GM18870 (cell line): ENCODE measurements at regions not wholly inside any gene's neighbourhood (a gene's known extent, or its start where the extent isn't known, plus 50 kb on each side); places are given as distances from the start of the nearest gene placed in this dataset.
A peak's percentile ranks its signal among the peaks of the same experiment; 100 is the strongest.
"Not testable (repeated sequence)": the region's sequence is repeated elsewhere in the genome, so short reads cannot be mapped to it uniquely, and the experiment has no call there.

Experiments
- ATAC-seq: cut with Tn5 transposase; IDR thresholded peaks from one replicate; pipeline ENCODE4 v1.9.1; 2021; ENCODE audit warnings: moderate library complexity; ENCODE audit not compliant: unreplicated experiment

DNA sequence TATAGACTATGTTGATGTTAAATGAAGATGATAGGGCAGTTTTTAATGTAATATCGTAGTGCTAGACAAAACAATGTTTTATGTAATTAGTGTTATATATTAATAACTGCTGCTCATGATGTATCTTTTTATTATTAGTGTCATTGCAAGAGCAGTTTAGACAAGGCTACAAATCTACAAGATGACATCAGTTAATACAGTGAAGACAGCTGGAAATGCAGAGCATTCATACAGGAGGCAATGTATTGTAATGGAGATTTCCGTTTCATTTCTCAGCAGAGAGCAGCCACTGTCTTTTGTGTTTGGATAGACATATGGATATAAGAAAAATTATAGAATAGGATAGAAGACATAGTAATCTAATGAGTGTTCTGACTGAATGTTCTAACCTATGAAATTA lies 178.0 kb downstream of the FOXG1 start:
- no peak for ATAC-seq

DNA sequence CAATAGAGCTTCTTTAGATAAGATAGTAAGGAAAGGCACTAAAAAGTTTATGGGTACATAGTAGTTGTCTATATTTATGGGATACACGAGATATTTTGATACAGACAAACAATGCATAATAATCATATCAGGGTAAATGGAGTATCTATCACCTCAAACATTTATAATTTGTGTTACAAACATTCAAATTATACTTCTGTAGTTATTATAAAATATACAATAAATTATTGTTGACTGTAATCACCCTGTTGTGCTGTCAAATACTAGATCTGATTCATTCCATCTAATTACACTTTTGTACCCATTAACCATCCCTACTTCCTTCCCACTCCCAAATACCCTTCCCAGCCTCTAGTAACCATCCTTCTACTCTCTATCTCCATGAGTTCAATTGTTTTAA lies 179.7 kb downstream of the FOXG1 start:
- ATAC-seq, result no peak

DNA sequence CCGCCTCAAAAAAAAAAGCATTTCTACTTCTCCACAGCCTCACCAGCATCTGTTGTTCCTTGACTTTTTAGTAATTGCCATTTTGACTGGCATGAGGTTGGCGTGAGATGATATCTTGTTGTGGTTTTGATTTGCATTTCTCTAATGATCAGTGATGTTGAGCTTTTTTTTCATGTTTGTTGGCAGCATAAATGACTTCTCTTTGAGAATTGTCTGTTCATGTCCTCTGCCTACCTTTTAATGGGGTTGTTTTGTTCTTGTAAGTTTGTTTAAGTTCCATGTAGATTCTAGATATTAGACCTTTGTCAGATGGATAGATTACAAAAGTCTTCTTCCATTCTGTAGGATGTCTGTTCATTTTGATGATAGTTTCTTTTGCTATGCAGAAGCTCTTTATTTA lies 182.9 kb downstream of the FOXG1 start:
- no peak for ATAC-seq

DNA sequence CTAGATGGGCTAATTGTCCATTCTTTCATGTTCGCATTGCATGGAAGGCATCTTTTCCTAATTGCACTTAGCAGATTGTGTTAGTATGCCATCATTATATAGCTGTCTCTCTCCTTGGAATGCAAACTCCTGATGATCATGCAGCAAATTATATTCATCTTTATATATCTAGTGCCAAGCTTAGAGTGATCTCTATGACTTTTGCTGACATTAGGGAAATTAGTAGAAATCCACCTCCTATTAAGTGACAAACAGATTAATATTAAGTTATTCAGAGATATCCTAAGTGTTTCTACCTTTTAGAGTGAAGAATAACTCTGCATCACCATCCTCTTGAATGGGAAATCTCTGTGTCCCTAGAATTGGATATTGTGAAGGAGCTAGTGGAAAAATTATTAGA lies 185.6 kb downstream of the FOXG1 start:
- ATAC-seq, result no peak

DNA sequence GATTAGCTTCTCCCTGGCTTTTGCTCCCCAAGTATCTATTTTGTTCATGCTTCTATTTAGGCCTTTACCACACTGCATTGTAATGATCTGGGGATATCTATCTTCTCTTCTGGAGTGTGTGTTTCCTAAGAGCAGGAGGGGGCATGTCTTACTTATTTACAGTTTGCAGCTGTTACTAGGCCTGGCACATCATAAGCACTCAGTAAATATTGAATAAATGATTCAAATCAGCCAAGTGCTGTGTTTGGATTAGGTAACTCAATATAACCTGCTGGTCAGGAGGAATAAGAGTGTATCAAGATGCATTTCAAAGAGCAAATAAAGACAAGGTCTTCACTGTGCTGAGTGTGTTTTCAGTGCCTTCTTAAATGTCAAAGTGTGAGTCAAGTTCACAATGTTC lies 186.1 kb downstream of the FOXG1 start:
- no peak for ATAC-seq

DNA sequence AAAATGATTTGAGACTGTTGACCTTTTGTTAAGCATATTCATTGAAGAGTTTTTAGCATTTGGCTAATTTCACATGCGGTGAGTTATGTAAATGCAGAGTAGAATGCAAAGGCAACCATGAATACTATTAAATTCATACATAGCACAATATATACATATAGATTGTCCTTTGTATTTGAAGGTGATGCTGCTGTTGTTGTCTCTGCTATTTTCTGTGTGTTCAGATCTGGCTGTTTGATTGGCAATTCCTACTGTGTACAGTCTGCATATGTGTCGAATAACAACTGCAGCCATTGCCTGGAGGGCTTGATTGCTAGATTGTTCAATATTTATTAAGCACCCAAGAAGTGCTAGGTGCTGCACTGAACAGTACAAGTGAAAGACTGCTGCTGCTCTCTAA lies 187.4 kb downstream of the FOXG1 start:
- ATAC-seq, result no peak

DNA sequence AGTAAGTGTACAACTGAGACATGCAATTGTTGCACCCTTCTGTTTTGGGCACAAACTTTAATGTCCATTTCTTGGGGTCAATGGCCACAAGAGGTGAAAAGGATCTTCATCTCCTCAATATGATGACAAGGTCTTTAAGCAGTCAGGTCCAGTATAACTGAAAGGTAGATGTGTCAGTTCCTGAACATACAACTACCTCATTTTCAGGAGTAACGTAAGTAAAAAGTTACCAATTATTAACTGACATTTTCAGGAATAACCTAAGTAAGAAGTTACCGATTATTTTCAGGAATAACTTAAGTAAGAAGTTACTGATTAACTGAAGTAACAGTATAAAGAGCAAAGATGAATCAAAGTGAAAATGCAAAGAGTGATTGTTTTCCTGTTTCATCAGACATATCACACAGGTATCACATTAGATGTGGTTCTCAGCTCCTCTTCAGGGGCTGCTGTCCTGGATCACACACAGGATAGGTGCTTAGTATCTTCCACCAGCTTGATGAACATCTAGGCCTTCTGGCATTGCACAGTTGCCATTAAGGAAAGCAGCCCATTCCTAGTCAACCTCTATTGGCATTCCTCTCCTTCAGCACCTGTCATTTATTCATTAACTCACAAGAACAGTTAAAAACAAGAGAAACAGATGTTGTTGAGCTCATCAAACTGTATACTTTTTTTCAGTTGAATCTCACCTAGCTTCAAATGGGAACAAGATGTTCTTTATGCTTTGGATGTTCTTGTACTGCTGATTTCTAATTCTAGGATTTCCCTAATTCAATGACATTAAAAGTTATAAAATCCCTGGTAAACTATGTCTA lies 200.0 kb downstream of the FOXG1 start:
- peak; percentile 90 for ATAC-seq

DNA sequence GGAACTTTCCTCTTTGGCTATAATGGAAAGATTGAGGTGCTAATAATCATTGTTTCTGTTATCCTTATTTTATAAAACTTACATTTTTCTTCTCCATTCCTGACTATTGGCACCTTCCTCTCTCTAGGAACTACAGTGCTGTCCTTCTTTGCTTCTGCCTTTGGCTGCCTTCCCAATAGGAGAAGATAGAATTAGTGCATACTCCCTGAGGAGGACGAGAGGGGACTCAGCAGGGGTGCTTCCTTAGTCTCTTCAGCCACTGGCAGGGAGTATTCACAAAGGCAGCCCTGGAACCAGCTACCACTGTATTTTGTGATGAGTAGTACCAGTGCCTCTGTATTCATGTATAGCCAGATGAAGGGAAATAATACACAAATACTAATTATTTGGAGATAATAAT lies 208.5 kb downstream of the FOXG1 start:
- no peak for ATAC-seq

DNA sequence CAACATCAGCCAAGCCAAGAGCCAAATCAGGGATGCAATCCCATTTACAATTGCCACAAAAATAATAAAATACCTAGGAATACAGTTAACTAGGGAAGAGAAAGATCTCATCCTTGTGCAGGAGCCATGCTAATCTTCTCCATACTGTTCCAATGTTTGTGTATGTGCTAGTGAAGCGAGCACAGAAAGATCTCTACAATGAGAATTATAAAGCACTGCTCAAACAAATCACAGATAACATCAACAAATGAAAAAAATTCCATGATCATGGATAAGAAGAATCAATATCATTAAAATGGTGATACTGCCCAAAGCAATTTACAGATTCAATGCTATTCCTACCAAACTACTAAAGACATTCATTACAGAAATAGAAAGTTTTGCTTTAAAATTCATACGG lies 215.6 kb downstream of the FOXG1 start:
- no peak for ATAC-seq

DNA sequence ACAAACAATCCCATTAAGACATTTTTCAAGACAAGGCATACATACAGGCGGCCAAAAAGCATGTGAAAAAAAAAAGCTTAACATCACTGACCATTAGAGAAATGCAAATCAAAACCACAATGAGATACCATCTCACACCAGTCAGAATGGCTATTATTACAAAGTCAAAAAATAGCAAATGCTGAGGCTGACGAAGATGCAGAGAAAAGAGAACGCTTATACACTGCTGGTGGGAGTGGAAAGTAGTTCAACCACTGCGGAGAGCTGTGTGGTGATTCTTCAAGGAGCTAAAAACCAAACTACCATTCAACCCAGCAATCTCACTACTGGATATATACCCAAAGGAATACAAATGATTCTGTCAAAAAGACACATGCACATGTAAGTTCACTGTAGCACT lies 216.7 kb downstream of the FOXG1 start:
- ATAC-seq, result peak; percentile 58

DNA sequence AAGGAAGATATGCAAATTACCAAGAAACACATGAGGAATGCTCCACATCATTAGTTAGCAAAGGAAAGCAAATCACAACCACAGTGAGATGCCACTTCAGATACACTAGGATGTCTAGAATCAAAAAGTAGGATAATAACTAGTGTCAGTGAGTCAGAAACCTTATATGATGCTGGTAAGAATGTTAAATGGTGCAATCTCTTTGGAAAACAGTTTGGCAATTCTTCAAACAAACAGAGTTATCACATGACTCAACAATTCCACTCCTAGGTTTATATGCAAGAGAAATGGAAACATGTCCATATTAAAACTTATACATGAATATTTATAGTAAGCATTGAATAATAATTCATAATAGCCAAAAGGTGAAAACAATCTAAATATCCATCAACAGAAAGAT lies 220.9 kb downstream of the FOXG1 start:
- ATAC-seq, result no peak

DNA sequence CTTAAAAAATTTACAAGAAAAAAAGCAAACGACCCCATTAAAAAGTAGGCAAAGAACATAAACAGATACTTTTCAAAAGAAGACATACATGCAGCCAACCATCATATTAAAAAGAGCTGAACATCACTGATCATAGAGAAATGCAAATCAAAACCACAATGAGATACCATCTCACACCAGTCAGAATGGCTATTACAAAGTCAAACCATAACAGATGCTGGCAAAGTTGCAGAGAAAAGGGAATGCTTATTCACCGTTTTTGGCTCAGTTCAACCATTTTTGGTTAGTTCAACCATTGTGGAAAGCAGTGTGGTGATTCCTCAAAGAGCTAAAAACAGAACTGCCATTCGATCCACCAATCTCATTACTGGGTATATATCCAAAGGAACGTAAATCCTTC lies 230.6 kb downstream of the FOXG1 start:
- ATAC-seq, result not testable (repeated sequence)

DNA sequence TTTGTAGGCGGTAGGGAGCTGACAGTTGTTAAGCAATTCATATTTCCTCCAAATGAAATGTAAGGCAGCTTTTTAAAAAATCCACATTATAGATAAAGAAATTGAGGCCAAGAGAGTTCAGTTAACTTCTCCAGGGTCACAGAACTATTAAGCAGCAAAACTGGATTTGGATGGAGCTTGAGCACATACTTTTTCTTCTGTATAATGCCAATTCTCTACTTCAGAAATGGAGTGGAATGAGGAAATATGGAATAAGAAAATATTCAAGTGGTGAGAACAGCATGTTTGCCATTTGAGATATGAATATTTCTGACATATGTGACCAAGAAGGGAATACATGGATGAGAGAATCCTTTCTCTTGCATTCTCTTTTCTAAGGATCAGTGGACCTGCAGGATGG lies 233.1 kb downstream of the FOXG1 start:
- ATAC-seq, result no peak

DNA sequence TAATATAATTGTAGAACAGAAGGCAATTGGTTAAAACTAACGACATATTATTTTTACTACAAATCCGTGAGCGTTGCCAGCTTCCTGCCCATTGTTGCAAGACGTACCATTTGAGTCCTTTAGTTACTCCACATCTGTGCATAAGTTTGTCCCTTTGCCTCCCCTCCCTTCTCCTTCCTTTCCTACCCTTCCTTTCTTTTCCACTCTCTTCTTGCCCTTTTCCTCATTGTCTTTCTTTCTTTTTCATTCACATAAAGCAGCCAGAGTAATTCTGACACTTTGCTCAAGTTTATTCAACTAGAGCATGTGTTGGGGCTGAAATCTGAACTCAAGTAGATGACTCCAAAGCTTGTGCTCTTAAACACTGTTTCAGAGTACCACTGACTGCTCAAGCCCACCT lies 239.1 kb downstream of the FOXG1 start:
- ATAC-seq, result no peak

DNA sequence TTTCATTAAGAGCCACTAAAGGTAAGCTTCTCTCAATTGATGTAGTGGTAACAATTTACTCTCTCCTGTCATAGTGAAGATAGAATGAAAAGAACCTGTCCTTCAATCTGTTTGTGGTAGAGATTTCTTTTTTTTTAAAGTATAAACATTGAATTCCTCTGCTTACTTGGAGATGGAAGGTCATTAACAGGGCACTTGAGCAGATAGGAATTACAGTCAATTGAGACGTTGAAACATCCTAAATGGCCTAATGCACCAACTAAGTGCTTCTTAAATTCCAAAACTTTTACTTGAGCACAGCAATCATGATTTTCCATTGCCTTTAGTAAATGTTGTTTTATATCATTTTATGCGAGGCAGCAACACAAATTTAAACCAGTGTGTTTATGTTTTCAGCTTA lies 241.4 kb downstream of the FOXG1 start:
- no peak for ATAC-seq

DNA sequence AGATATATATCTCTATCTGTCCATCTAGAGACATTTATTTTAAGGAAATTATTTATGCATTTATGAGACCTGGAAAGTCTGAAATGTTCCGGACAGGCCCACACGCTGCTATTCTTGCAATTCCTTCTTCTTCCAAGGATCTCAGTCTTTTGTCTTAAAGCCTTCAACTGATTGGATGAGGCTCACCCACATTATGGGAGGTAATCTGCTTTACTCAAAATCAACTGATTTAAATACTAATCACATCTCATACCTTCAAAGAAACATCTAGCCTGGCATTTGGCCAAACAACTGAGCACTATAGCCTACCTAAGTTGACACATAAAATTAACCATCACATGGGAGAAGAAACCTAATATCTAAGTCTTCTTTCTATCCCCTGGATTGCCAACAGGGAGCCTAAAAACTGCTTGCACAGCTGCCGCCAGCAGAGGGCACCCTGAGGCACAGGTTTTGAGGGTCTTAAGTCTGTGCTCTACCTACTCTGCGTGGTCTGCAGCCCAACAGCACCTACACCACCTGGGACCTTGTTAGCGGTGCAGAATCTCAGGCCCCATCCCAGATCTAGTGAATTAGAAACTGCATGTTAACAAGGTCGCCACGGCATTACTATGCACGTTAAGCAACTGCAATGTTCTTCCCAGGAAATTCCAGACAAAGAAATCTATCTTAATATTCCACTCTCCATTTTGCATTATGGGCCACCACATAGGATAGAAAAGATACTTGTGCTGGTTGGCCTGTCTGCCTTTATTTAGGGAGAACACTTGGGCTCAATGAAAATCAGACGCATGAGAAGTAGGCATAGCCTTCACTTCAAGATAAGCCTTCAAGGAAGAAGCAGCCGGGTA lies 249.7 kb downstream of the FOXG1 start:
- ATAC-seq, result no peak

DNA sequence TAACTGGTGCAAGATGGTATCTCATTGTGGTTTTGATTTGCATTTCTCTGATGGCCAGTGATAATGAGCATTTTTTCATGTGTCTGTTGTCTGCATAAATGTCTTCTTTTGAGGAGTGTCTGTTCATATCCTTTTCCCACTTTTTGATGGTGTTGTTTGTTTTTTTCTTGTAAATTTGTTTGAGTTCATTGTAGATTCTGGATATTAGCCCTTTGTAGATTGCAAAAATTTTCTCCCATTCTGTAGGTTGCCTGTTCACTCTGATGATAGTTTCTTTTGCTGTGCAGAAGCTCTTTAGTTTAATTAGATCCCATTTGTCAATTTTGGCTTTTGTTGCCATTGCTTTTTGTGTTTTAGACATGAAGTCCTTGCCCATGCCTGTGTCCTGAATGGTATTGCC lies 256.9 kb downstream of the FOXG1 start:
- ATAC-seq, result not testable (repeated sequence)

DNA sequence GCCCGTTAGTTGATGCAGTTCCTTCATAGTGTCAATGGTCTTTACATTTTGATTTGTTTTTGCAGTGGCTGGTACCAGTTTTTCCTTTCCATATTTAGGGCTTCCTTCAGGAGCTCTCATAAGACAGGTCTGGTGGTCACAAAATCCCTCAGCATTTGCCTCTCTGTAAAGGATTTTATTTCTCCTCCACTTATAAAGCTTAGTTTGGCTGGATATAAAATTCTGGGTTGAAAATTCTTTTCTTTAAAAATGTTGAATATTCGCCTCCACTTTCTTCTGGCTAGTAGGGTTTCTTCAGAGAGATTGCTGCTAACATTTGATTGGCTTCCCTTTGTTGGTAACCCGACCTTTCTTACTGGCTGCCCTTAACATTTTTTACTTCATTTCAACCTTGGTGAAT lies 260.9 kb downstream of the FOXG1 start:
- not testable (repeated sequence) for ATAC-seq

DNA sequence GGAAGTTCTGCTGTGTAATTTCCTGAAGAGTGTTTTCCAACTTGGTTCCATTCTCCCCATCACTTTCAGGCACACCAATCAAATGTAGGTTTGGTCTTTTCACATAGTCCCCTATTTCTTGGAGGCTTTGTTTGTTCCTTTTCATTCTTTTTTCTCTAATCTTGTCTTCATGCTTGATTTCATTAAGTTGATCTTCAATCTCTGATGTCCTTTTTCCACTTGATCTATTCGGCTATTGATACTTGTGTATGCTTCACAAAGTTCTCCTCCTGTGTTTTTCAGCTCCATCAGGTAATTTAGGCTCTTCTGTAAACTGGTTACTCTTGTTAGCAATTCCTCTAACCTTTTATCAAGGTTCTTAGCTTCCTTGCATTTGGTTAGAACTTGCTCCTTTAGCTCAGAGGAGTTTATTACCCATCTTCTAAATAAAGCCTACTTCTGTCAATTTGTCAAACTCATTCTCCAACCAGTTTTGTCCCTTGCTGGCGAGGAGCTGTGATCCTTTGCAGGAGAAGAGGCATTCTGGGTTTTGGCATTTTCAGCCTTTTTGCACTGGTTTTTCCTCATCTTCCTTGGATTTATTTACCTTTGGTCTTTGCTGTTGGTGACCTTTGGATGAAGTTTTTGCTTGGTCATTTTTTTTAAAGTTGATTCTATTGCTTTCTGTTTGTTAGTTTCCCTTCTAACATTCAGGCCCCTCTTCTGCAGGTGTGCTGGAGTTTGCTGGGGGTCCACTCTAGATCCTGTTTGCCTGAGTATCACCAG lies 261.5 kb downstream of the FOXG1 start:
- not testable (repeated sequence) for ATAC-seq

DNA sequence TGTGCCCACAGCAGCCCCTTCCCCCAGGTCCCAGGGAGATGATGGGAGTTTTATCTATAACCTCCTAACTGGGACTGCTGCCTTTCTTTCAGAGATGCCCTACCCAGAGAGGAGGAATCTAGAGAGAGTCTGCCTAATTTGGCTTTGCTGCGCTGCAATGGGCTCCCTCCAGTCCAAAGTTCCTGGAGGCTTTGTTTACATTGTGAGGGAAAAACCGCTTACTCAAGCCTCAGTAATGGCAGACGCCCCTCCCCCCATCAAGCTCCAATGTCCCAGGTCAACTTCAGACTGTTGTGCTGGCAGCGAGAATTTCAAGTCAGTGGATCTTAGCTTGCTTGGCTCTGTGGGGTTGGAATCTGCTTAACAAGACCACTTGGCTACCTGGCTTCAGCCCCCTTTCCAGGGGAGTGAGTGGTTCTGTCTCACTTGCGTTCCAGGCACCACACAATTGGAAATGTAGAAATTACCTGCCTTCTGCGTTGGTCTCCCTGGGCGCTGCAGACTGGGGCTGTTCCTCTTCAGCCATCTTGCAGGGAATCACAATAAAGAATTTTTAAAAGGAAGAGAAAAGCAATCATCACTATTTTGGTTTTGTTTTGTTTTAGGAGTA lies 262.5 kb downstream of the FOXG1 start:
- no peak for ATAC-seq

DNA sequence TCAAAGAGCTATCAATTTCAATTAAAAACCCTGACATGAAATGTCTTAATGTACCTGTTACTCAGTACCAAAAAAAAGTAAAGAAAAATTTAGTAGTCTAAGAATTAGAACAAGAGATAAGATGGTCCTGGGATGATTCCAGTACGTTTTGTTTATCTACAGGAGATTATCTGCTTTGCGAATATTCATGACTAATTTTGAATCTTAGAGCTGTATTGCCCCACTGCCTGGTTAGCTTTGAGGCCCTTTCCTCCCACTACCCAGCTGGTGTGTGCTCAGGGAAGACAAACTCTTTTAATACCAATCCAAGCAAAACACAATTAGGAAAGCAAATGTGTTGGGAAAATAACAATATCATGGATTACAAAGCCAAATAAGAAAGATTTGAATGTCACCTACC lies 263.5 kb downstream of the FOXG1 start:
- ATAC-seq, result no peak
